Colonic mucosa (tissue), 4 donors: ENCODE measurements at regions not wholly inside any gene's neighbourhood (a gene's known extent, or its start where the extent isn't known, plus 50 kb on each side); places are given as distances from the start of the nearest gene placed in this dataset.

Experiments
- DNase-seq: peaks from one replicate; pipeline ENCODE4 v3.0.0-alpha.2; 2020
- H3K27ac ChIP-seq: fragments of 200-600 bp; one replicate; pipeline ENCODE4 v1.8.0; 2021
- H3K27me3 ChIP-seq: fragments of 200-600 bp; one replicate; pipeline ENCODE4 v1.8.0; 2021
- H3K36me3 ChIP-seq: fragments of 200-600 bp; one replicate; pipeline ENCODE4 v1.8.0; 2021
- H3K4me1 ChIP-seq: fragments of 200-600 bp; one replicate; pipeline ENCODE4 v1.8.0; 2021; ENCODE audit warnings: mild to moderate bottlenecking
- H3K4me3 ChIP-seq: fragments of 200-600 bp; one replicate; pipeline ENCODE4 v1.8.0; 2021
- H3K9ac ChIP-seq, 2 donors: one replicate each; pipeline ENCODE4 v1.7.0; 2013; ENCODE audit warnings: control low read depth in 2 of 2, low read depth in 2 of 2, low read length in 2 of 2
- H3K9me3 ChIP-seq: fragments of 200-600 bp; one replicate; pipeline ENCODE4 v1.8.0; 2021
- CTCF ChIP-seq: fragments of 200-600 bp; IDR thresholded peaks from one replicate; pipeline ENCODE4 v1.8.0; 2022; ENCODE audit warnings: antibody characterized with exemption, mild to moderate bottlenecking
- intact Hi-C: fragments of 100-400 bp; cut with DNase I; formaldehyde crosslinking; loops from one replicate; pipeline ENCODE4 v1.14.1; 2022
- donor health status: healthy.
- donor health status: DM: no; HTN: no; CAD: no.
- donor health status: DM: no; HTN: no; CAD: no.

GRCh38 chr2:39996653-39997080, 217.6 kb upstream of the THUMPD2 start:
- H3K4me3 ChIP-seq, result no peak overlapping the region
- H3K27ac ChIP-seq, result no peak overlapping the region
- H3K9me3 ChIP-seq, result no peaks in the 10 kb centered on the region
- no peaks in the 10 kb centered on the region for H3K4me1 ChIP-seq
- TF ChIP-seq CTCF, result no peak
- no peak for DNase-seq
- H3K27me3 ChIP-seq, result no peaks in the 10 kb centered on the region
- no peak overlapping the region for H3K9ac ChIP-seq
- no peaks in the 10 kb centered on the region for H3K36me3 ChIP-seq
- intact Hi-C loops, result no loop called here

- TF ChIP-seq CTCF, result no peak
- no peak overlapping the region for H3K4me3 ChIP-seq
- no peaks in the 10 kb centered on the region for H3K9me3 ChIP-seq
- H3K9ac ChIP-seq, result no peak overlapping the region
- H3K4me1 ChIP-seq, result no peaks in the 10 kb centered on the region
- H3K27me3 ChIP-seq, result no peaks in the 10 kb centered on the region
- H3K27ac ChIP-seq, result no peak overlapping the region
- intact Hi-C loops, result no loop called here
- DNase-seq, result no peak
- no peaks in the 10 kb centered on the region for H3K36me3 ChIP-seq
Observed at GRCh38 chr2:39995005-39995737, 216.1 kb upstream of the THUMPD2 start.

GRCh38 chr2:39994151-39994550, 215.1 kb upstream of the THUMPD2 start:
- TF ChIP-seq CTCF, result no peak
- H3K4me3 ChIP-seq, result no peak overlapping the region
- no peak for DNase-seq
- H3K9ac ChIP-seq, result no peak overlapping the region
- no peak overlapping the region for H3K27ac ChIP-seq
- H3K36me3 ChIP-seq, result no peaks in the 10 kb centered on the region
- intact Hi-C loops, result no loop called here
- no peaks in the 10 kb centered on the region for H3K4me1 ChIP-seq
- H3K27me3 ChIP-seq, result no peaks in the 10 kb centered on the region
- no peaks in the 10 kb centered on the region for H3K9me3 ChIP-seq

GRCh38 chr2:39991298-39991697, 212.2 kb upstream of the THUMPD2 start:
- Histone ChIP-seq H3K27me3 (no peaks in the 10 kb centered on the region), H3K27ac (no peak overlapping the region), H3K9me3 (no peaks in the 10 kb centered on the region), H3K9ac (no peak overlapping the region), H3K36me3 (no peaks in the 10 kb centered on the region), H3K4me3 (no peak overlapping the region), H3K4me1 (no peaks in the 10 kb centered on the region)
- intact Hi-C loops, result no loop called here
- no peak for TF ChIP-seq CTCF
- no peak for DNase-seq

- Histone ChIP-seq H3K27me3 (no peaks in the 10 kb centered on the region), H3K9me3 (no peaks in the 10 kb centered on the region), H3K36me3 (no peaks in the 10 kb centered on the region), H3K4me1 (no peaks in the 10 kb centered on the region), H3K27ac (no peak overlapping the region), H3K9ac (no peak overlapping the region), H3K4me3 (no peak overlapping the region)
- no peak for DNase-seq
- no peak for TF ChIP-seq CTCF
- intact Hi-C loops, result no loop called here
Observed at GRCh38 chr2:39990335-39990900, 211.4 kb upstream of the THUMPD2 start.
